WTC11 (cell line): ENCODE measurements at regions not wholly inside any gene's neighbourhood (a gene's known extent, or its start where the extent isn't known, plus 50 kb on each side); places are given as distances from the start of the nearest gene placed in this dataset.

Experiments
- ATAC-seq: fragments of 200-7000 bp; cut with Tn5 transposase; 2 replicates; pipeline ENCODE4 v1.10.0; 2021; ENCODE audit warnings: mild to moderate bottlenecking, moderate library complexity
- CTCF ChIA-PET: fragments of 300-600 bp; sonication (Branson Sonifier 250); formaldehyde crosslinking; loops from one replicate; lab custom pipeline; 2021; ENCODE audit warnings: antibody characterized with exemption; lab: Charles Lee
- POLR2A ChIA-PET: fragments of 350-600 bp; sonication (Branson Sonifier 250); formaldehyde crosslinking; loops from one replicate; lab custom pipeline; 2021; ENCODE audit warnings: antibody characterized with exemption; lab: Charles Lee
- DNase-seq: peaks from one replicate; pipeline ENCODE4 v3.0.0; 2021; ENCODE audit warnings: low spot score
- H3K27ac Mint-ChIP-seq: 2 replicates; pipeline ENCODE4 v1.8.0; 2021; ENCODE audit warnings: mixed read lengths
- H3K27me3 Mint-ChIP-seq: 2 replicates; pipeline ENCODE4 v1.8.0; 2021; ENCODE audit warnings: low read depth, mild to moderate bottlenecking, moderate library complexity, mixed read lengths
- H3K36me3 Mint-ChIP-seq: 2 replicates; pipeline ENCODE4 v1.8.0; 2021; ENCODE audit warnings: mixed read lengths
- H3K4me1 Mint-ChIP-seq: 2 replicates; pipeline ENCODE4 v1.8.0; 2022; ENCODE audit warnings: mixed read lengths
- H3K4me3 Mint-ChIP-seq: 2 replicates; pipeline ENCODE4 v1.8.0; 2021; ENCODE audit warnings: mild to moderate bottlenecking, moderate library complexity, mixed read lengths
- H3K9me3 Mint-ChIP-seq: 2 replicates; pipeline ENCODE4 v1.8.0; 2021; ENCODE audit warnings: mixed read lengths
- ATF2 ChIP-seq: sonication (generic); formaldehyde crosslinking; IDR thresholded peaks from 2 replicates; pipeline ENCODE4 v1.8.1; 2022; ENCODE audit warnings: low read depth, missing genetic modification reagents, borderline replicate concordance
- EMX1 ChIP-seq: fragments of 250-450 bp; sonication (Bioruptor Pico); IDR thresholded peaks from 2 replicates; pipeline ENCODE4 v1.8.0; 2021; ENCODE audit warnings: mild to moderate bottlenecking
- ETV6 ChIP-seq: sonication (generic); formaldehyde crosslinking; IDR thresholded peaks from 2 replicates; pipeline ENCODE4 v1.8.1; 2022; ENCODE audit warnings: mild to moderate bottlenecking, missing genetic modification reagents
- FOXJ3 ChIP-seq: sonication (generic); formaldehyde crosslinking; IDR thresholded peaks from 2 replicates; pipeline ENCODE4 v1.9.0; 2021; ENCODE audit warnings: missing genetic modification reagents, mild to moderate bottlenecking, borderline replicate concordance
- GABPB1 ChIP-seq: sonication (generic); formaldehyde crosslinking; IDR thresholded peaks from 2 replicates; pipeline ENCODE4 v1.8.1; 2023; ENCODE audit warnings: mild to moderate bottlenecking, missing genetic modification reagents
- HMGXB4 ChIP-seq: sonication (generic); formaldehyde crosslinking; IDR thresholded peaks from 2 replicates; pipeline ENCODE4 v1.8.1; 2023; ENCODE audit warnings: mild to moderate bottlenecking, moderate library complexity, missing genetic modification reagents
- MYBL2 ChIP-seq: sonication (generic); formaldehyde crosslinking; IDR thresholded peaks from 2 replicates; pipeline ENCODE4 v1.8.1; 2023; ENCODE audit warnings: mild to moderate bottlenecking, moderate library complexity, missing genetic modification reagents
- NFYB ChIP-seq: sonication (generic); formaldehyde crosslinking; conservative IDR thresholded peaks from 2 replicates; pipeline ENCODE4 v1.8.0; 2022; ENCODE audit warnings: low read depth, missing genetic modification reagents
- NR1H2 ChIP-seq: sonication (generic); formaldehyde crosslinking; IDR thresholded peaks from 2 replicates; pipeline ENCODE4 v1.9.0; 2021; ENCODE audit warnings: mild to moderate bottlenecking, moderate library complexity, missing genetic modification reagents
- NR2C2 ChIP-seq: sonication (generic); formaldehyde crosslinking; IDR thresholded peaks from 2 replicates; pipeline ENCODE4 v1.8.0; 2022; ENCODE audit warnings: mild to moderate bottlenecking, missing genetic modification reagents
- OVOL2 ChIP-seq: fragments of 250-450 bp; sonication (Bioruptor Pico); IDR thresholded peaks from 2 replicates; pipeline ENCODE4 v1.9.0; 2021; ENCODE audit warnings: mild to moderate bottlenecking, borderline replicate concordance
- PRRX2 ChIP-seq: fragments of 250-450 bp; sonication (Bioruptor Pico); IDR thresholded peaks from 2 replicates; pipeline ENCODE4 v1.8.0; 2021; ENCODE audit warnings: mild to moderate bottlenecking
- RELA ChIP-seq: sonication (generic); formaldehyde crosslinking; IDR thresholded peaks from 2 replicates; pipeline ENCODE4 v1.8.1; 2022; ENCODE audit warnings: missing genetic modification reagents, mild to moderate bottlenecking, borderline replicate concordance
- RORB ChIP-seq: fragments of 250-450 bp; sonication (Bioruptor Pico); IDR thresholded peaks from 2 replicates; pipeline ENCODE4 v1.9.0; 2021; ENCODE audit warnings: mild to moderate bottlenecking
- TEAD1 ChIP-seq: sonication (generic); formaldehyde crosslinking; IDR thresholded peaks from 2 replicates; pipeline ENCODE4 v1.8.0; 2022; ENCODE audit warnings: mild to moderate bottlenecking, missing genetic modification reagents
- TEAD4 ChIP-seq: sonication (generic); formaldehyde crosslinking; IDR thresholded peaks from 2 replicates; pipeline ENCODE4 v1.8.0; 2022; ENCODE audit warnings: mild to moderate bottlenecking, missing genetic modification reagents
- TP53 ChIP-seq: sonication (generic); formaldehyde crosslinking; IDR thresholded peaks from 2 replicates; pipeline ENCODE4 v1.8.1; 2023; ENCODE audit warnings: mild to moderate bottlenecking, missing genetic modification reagents
- TF ChIP-seq, protein P1 (sequence below): sonication (generic); formaldehyde crosslinking; IDR thresholded peaks from 2 replicates; pipeline ENCODE4 v1.8.0; 2023; ENCODE audit warnings: missing genetic modification reagents, mild to moderate bottlenecking, borderline replicate concordance
- TF ChIP-seq, protein P2 (sequence below): sonication (generic); formaldehyde crosslinking; IDR thresholded peaks from 2 replicates; pipeline ENCODE4 v1.8.1; 2023; ENCODE audit warnings: mild to moderate bottlenecking, missing genetic modification reagents, moderate library complexity
- TF ChIP-seq, protein P3 (sequence below): fragments of 250-450 bp; sonication (Bioruptor Pico); IDR thresholded peaks from 2 replicates; pipeline ENCODE4 v1.9.0; 2021; ENCODE audit warnings: mild to moderate bottlenecking
- TF ChIP-seq, protein P4 (sequence below): fragments of 250-450 bp; sonication (Bioruptor Pico); IDR thresholded peaks from 2 replicates; pipeline ENCODE4 v1.8.0; 2021; ENCODE audit warnings: mild to moderate bottlenecking

DNA sequence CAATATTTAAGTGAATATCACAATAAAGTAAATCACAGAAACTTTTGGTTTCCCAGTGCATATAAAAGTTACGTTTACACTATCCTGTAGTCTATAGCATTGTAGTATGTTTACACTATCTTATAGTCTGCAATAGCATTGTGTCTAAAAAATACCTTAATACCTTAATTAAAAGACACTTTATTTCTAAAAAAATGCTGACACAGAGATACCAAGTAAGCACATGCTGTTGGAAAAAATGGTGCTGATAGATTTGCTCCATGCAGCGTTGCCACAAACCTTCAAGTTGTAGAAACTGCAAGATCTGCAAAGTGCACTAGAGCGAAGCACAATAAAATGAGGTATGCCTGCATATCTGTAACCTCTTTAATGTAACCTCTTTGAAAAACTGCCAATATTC, 847.3 kb downstream of the GLUD2 start (continued):
- TF ChIP-seq, protein P1, sequence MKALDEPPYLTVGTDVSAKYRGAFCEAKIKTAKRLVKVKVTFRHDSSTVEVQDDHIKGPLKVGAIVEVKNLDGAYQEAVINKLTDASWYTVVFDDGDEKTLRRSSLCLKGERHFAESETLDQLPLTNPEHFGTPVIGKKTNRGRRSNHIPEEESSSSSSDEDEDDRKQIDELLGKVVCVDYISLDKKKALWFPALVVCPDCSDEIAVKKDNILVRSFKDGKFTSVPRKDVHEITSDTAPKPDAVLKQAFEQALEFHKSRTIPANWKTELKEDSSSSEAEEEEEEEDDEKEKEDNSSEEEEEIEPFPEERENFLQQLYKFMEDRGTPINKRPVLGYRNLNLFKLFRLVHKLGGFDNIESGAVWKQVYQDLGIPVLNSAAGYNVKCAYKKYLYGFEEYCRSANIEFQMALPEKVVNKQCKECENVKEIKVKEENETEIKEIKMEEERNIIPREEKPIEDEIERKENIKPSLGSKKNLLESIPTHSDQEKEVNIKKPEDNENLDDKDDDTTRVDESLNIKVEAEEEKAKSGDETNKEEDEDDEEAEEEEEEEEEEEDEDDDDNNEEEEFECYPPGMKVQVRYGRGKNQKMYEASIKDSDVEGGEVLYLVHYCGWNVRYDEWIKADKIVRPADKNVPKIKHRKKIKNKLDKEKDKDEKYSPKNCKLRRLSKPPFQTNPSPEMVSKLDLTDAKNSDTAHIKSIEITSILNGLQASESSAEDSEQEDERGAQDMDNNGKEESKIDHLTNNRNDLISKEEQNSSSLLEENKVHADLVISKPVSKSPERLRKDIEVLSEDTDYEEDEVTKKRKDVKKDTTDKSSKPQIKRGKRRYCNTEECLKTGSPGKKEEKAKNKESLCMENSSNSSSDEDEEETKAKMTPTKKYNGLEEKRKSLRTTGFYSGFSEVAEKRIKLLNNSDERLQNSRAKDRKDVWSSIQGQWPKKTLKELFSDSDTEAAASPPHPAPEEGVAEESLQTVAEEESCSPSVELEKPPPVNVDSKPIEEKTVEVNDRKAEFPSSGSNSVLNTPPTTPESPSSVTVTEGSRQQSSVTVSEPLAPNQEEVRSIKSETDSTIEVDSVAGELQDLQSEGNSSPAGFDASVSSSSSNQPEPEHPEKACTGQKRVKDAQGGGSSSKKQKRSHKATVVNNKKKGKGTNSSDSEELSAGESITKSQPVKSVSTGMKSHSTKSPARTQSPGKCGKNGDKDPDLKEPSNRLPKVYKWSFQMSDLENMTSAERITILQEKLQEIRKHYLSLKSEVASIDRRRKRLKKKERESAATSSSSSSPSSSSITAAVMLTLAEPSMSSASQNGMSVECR (CRISPR knock-in tag), result no peak
- no peak for TF ChIP-seq TEAD1 (CRISPR knock-in tag)
- TF ChIP-seq NR2C2, result no peak
- no peak for TF ChIP-seq HMGXB4
- TF ChIP-seq PRRX2 (CRISPR knock-in tag), result no peak
- no peak for TF ChIP-seq MYBL2 (CRISPR knock-in tag)
- TF ChIP-seq, protein P2, sequence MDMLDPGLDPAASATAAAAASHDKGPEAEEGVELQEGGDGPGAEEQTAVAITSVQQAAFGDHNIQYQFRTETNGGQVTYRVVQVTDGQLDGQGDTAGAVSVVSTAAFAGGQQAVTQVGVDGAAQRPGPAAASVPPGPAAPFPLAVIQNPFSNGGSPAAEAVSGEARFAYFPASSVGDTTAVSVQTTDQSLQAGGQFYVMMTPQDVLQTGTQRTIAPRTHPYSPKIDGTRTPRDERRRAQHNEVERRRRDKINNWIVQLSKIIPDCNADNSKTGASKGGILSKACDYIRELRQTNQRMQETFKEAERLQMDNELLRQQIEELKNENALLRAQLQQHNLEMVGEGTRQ, result no peak
- TF ChIP-seq NR1H2 (CRISPR knock-in tag), result no peak
- no peak for TF ChIP-seq TP53 (CRISPR knock-in tag)
- TF ChIP-seq ETV6 (CRISPR knock-in tag), result no peak
- no peak for TF ChIP-seq FOXJ3 (CRISPR knock-in tag)
- no peak for TF ChIP-seq RORB (CRISPR knock-in tag)

DNA sequence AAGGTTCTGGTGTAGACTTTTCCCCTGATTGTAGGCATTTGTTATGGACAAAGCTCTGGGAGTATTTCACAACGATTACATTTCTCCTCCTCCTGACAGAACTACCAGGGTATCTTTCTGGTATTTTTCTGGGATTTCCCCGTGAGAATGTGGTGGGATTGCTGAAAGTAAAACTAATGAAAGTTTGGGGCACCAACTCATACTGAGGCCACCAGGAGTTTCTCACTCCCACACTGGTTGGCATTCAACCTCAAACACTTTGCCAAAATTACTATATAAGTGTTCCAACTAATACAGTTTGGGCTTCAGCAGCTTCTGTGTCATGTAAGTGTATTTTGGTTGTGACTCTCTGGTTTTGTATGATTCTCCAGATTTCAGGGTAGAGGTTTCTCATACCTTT, 855.1 kb downstream of the GLUD2 start:
- H3K27ac Mint-ChIP-seq, result no peak overlapping the region
- H3K27me3 Mint-ChIP-seq, result no peaks in the 10 kb centered on the region; the same call in 1 of the 2 replicates
- ChIA-PET POLR2A (no interaction called here), CTCF (interaction anchor here (0.6 kb wide), 1 partner anchor 132 kb away, joined by 3 read pairs; no protein-coding TSS in a partner anchor)
- H3K4me3 Mint-ChIP-seq, result no peak overlapping the region
- DNase-seq (no peak), ATAC-seq (no peak)
- no peaks in the 10 kb centered on the region for H3K36me3 Mint-ChIP-seq
- H3K9me3 Mint-ChIP-seq, result no peaks in the 10 kb centered on the region
- peaks cover 20% of the 10 kb centered on the region; the same call in 1 of the 2 replicates for H3K4me1 Mint-ChIP-seq
- TF ChIP-seq NFYB (CRISPR knock-in tag), result no peak
- TF ChIP-seq TEAD4, result no peak
- TF ChIP-seq ATF2 (CRISPR knock-in tag), result no peak
- TF ChIP-seq GABPB1 (CRISPR knock-in tag), result no peak
- TF ChIP-seq HMGXB4, result no peak
- no peak for TF ChIP-seq OVOL2 (CRISPR knock-in tag)
- TF ChIP-seq, protein P3, sequence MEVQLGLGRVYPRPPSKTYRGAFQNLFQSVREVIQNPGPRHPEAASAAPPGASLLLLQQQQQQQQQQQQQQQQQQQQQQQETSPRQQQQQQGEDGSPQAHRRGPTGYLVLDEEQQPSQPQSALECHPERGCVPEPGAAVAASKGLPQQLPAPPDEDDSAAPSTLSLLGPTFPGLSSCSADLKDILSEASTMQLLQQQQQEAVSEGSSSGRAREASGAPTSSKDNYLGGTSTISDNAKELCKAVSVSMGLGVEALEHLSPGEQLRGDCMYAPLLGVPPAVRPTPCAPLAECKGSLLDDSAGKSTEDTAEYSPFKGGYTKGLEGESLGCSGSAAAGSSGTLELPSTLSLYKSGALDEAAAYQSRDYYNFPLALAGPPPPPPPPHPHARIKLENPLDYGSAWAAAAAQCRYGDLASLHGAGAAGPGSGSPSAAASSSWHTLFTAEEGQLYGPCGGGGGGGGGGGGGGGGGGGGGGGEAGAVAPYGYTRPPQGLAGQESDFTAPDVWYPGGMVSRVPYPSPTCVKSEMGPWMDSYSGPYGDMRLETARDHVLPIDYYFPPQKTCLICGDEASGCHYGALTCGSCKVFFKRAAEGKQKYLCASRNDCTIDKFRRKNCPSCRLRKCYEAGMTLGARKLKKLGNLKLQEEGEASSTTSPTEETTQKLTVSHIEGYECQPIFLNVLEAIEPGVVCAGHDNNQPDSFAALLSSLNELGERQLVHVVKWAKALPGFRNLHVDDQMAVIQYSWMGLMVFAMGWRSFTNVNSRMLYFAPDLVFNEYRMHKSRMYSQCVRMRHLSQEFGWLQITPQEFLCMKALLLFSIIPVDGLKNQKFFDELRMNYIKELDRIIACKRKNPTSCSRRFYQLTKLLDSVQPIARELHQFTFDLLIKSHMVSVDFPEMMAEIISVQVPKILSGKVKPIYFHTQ (CRISPR knock-in tag), result no peak
- TF ChIP-seq, protein P4, sequence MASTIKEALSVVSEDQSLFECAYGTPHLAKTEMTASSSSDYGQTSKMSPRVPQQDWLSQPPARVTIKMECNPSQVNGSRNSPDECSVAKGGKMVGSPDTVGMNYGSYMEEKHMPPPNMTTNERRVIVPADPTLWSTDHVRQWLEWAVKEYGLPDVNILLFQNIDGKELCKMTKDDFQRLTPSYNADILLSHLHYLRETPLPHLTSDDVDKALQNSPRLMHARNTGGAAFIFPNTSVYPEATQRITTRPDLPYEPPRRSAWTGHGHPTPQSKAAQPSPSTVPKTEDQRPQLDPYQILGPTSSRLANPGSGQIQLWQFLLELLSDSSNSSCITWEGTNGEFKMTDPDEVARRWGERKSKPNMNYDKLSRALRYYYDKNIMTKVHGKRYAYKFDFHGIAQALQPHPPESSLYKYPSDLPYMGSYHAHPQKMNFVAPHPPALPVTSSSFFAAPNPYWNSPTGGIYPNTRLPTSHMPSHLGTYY, result no peak
- TF ChIP-seq, protein P2, result no peak
- no peak for TF ChIP-seq RELA (CRISPR knock-in tag)
- no peak for TF ChIP-seq EMX1 (CRISPR knock-in tag)
